ENCODE measurements at regions not wholly inside any gene's neighbourhood (a gene's known extent, or its start where the extent isn't known, plus 50 kb on each side); places are given as distances from the start of the nearest gene placed in this dataset.
"Not testable (repeated sequence)": the region's sequence is repeated elsewhere in the genome, so short reads cannot be mapped to it uniquely, and the experiment has no call there.

- no peak for TF ChIP-seq CTCF (IDR thresholded peaks at IDR 0.05)
- no peaks in the 10 kb centered on the region for H3K36me3 ChIP-seq (ENCODE audit: insufficient read depth in 1 of 2, low read depth in 1 of 2)
- H3K9me3 ChIP-seq = no peaks in the 10 kb centered on the region
- H3K27me3 ChIP-seq (ENCODE audit: insufficient read depth in 3 of 3, low read length in 2 of 3) = no peaks in the 10 kb centered on the region
- WGBS, 3 donors = 75 to 78% (median 77%) methylated on average over 6 of the region's 6 CpGs
- H3K4me3 ChIP-seq = no peak overlapping the region
- H3K27ac ChIP-seq = no peak overlapping the region
- no peak for DNase-seq
- intact Hi-C loops (cut with DNase I) = no loop called here
- no peaks in the 10 kb centered on the region for H3K4me1 ChIP-seq
- ATAC-seq = no peak
Observed at GRCh38 chr13:61247149-61247936, 168.3 kb downstream of the PCDH20 start.

- H3K4me3 ChIP-seq = no peak overlapping the region
- ATAC-seq = no peak
- intact Hi-C loops (cut with DNase I) = no loop called here
Observed at GRCh38 chr13:61246351-61246750, 169.3 kb downstream of the PCDH20 start.

GRCh38 chr13:61215601-61216000, 200.0 kb downstream of the PCDH20 start:
- H3K9me3 ChIP-seq = no peaks in the 10 kb centered on the region
- H3K4me1 ChIP-seq = no peaks in the 10 kb centered on the region
- H3K27ac ChIP-seq = no peak overlapping the region
- no peak for TF ChIP-seq CTCF (IDR thresholded peaks at IDR 0.05)
- intact Hi-C loops (cut with DNase I) = no loop called here
- WGBS, 3 donors = 37 to 48% (median 46%) methylated on average over 3 of the region's 3 CpGs
- DNase-seq = no peak
- no peaks in the 10 kb centered on the region for H3K36me3 ChIP-seq (ENCODE audit: insufficient read depth in 1 of 2, low read depth in 1 of 2)
- no peaks in the 10 kb centered on the region for H3K27me3 ChIP-seq (ENCODE audit: insufficient read depth in 3 of 3, low read length in 2 of 3)
- no peak overlapping the region for H3K4me3 ChIP-seq
- no peak for ATAC-seq

More at GRCh38 chr13:61246351-61246750, 169.3 kb downstream of the PCDH20 start:
- no peak for DNase-seq
- H3K36me3 ChIP-seq (ENCODE audit: insufficient read depth in 1 of 2, low read depth in 1 of 2) = no peaks in the 10 kb centered on the region
- 47 to 57% (median 50%) methylated on average over 2 of the region's 2 CpGs for WGBS, 3 donors
- no peaks in the 10 kb centered on the region for H3K4me1 ChIP-seq
- TF ChIP-seq CTCF (IDR thresholded peaks at IDR 0.05) = no peak
- H3K27me3 ChIP-seq (ENCODE audit: insufficient read depth in 3 of 3, low read length in 2 of 3) = no peaks in the 10 kb centered on the region
- H3K9me3 ChIP-seq = no peaks in the 10 kb centered on the region
- H3K27ac ChIP-seq = no peak overlapping the region

- no peaks in the 10 kb centered on the region for H3K36me3 ChIP-seq (ENCODE audit: insufficient read depth in 1 of 2, low read depth in 1 of 2)
- no peak for DNase-seq
- WGBS, 3 donors = 33 to 46% (median 43%) methylated on average over 3 of the region's 3 CpGs
- intact Hi-C loops (cut with DNase I) = no loop called here
- ATAC-seq = no peak
- H3K4me3 ChIP-seq = no peak overlapping the region
- H3K4me1 ChIP-seq = no peaks in the 10 kb centered on the region
- no peaks in the 10 kb centered on the region for H3K27me3 ChIP-seq (ENCODE audit: insufficient read depth in 3 of 3, low read length in 2 of 3)
- H3K27ac ChIP-seq = no peak overlapping the region
- no peak for TF ChIP-seq CTCF (IDR thresholded peaks at IDR 0.05)
- no peaks in the 10 kb centered on the region for H3K9me3 ChIP-seq
Observed at GRCh38 chr13:61215116-61215515, 200.5 kb downstream of the PCDH20 start.

- ATAC-seq = no peak
- 75 to 80% (median 79%) methylated on average over 4 of the region's 4 CpGs for WGBS, 3 donors
Observed at GRCh38 chr13:61214551-61214950, 201.1 kb downstream of the PCDH20 start.

GRCh38 chr13:61205898-61206297, 209.8 kb downstream of the PCDH20 start:
- H3K4me1 ChIP-seq; H3K27ac ChIP-seq; H3K27me3 ChIP-seq (ENCODE audit: insufficient read depth in 3 of 3, low read length in 2 of 3); H3K36me3 ChIP-seq (ENCODE audit: insufficient read depth in 1 of 2, low read depth in 1 of 2); ATAC-seq; H3K9me3 ChIP-seq; H3K4me3 ChIP-seq; DNase-seq; intact Hi-C loops (cut with DNase I): not testable (repeated sequence)
- 85 to 88% (median 87%) methylated on average over 11 of the region's 11 CpGs for WGBS, 3 donors

More at GRCh38 chr13:61214551-61214950, 201.1 kb downstream of the PCDH20 start:
- TF ChIP-seq CTCF (IDR thresholded peaks at IDR 0.05) = no peak
- H3K4me3 ChIP-seq = no peak overlapping the region
- H3K27ac ChIP-seq = no peak overlapping the region
- no peaks in the 10 kb centered on the region for H3K36me3 ChIP-seq (ENCODE audit: insufficient read depth in 1 of 2, low read depth in 1 of 2)
- H3K9me3 ChIP-seq = no peaks in the 10 kb centered on the region
- no peaks in the 10 kb centered on the region for H3K27me3 ChIP-seq (ENCODE audit: insufficient read depth in 3 of 3, low read length in 2 of 3)
- intact Hi-C loops (cut with DNase I) = no loop called here
- H3K4me1 ChIP-seq = no peaks in the 10 kb centered on the region
- DNase-seq = no peak

All from psoas muscle (tissue), 7 donors.